ENCODE measurements at regions not wholly inside any gene's neighbourhood (a gene's known extent, or its start where the extent isn't known, plus 50 kb on each side); places are given as distances from the start of the nearest gene placed in this dataset.

GRCh38 chr6:156725712-156726111 is 51.5 kb upstream of the ARID1B start:
- DNase-seq (ENCODE audit: low read depth), result no peak

DNA sequence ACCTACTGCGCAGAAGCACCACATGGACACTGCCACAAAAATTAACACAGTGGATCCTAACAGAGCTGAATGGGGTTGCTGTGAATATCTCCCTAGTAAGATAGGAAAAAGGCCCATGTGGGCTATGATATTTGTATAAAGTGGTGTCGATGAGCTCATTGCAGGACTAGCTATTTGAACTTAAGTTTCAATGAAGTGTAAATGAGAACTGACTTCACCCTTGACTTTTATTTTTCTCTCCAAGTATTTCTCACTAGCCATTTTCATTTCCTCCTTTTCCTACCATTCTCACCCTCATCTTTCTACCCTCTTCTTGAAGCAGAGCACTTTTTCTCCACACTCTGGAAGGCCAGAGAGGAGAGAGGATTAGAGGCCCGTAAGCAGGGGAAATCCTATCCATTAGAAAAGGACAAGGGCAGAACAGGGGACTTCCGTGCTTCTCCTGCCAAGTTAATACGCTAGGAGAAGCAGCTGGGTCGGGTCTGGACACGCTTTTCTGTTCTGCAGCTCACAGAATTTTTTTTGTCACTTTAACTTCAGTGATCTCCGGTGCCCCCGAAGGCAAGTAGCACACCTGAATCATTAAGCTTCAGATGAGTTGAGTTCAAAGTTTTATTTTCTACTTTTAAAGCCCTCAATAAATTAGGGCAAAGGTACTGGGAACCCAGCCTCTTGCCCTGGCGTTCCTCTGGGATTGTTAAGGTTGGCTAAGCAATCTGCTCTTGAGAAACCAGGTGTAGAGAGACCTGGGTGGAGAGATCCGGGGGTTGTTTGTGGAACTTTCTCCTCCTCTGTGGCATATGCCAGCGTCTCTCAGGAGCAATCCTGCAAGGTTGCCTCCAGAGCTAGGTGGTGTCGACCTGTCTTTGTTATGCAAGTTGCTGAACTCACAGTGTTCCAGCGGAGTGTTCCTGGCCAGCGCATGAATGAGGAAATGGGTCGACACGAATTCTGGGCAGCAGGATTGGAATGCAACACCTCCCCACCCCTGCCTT is 56.2 kb upstream of the ARID1B start:
- DNase-seq (ENCODE audit: low read depth), result no peak

GRCh38 chr6:156719720-156720563 is 57.2 kb upstream of the ARID1B start:
- peak; percentile 67 for DNase-seq (ENCODE audit: low read depth)

- DNase-seq (ENCODE audit: low read depth), result no peak
These were observed 57.8 kb upstream of the ARID1B start for GRCh38 chr6:156719395-156719719.

- DNase-seq (ENCODE audit: low read depth), result no peak
These were observed 58.4 kb upstream of the ARID1B start for GRCh38 chr6:156718647-156719394.

DNA sequence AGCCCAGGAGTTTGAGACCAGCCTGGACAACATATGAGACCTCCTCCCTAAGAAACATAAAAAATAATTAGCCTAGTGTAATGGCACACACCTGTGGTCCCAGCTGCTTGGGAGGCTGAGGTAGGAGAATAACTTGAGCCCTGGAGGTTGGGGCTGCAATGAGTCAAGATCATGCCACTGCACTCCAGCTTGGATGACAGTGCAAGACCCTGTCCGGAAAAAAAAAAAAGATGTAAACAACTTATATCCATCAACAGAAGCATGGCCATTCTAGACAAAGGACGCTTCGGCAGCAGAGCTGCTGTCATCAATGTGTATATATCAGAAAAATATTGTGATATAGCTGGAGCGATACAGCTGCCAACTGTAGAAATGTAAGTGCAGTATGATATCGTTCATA is 59.6 kb upstream of the ARID1B start:
- DNase-seq (ENCODE audit: low read depth), result no peak

DNA sequence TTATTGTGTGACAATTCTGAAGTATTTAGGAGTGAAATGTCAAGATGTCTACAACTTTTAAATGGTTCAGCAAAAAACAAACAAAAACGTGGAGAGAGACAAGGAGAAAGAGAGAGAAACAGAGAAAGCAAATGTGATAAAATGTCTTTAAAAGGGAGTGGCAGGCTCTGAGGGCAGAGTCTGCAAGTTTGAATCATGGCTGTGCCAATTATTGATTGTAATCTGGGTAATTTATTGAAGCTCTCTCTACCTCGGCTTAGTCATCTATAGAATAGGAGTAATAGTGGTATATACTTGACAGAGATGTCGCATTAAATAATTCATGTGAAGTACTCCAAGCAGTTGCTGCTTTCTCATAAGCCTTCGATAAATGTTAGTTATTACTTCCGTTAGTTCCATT is 61.3 kb upstream of the ARID1B start:
- DNase-seq (ENCODE audit: low read depth), result no peak

GRCh38 chr6:156713548-156713947 is 63.6 kb upstream of the ARID1B start:
- DNase-seq (ENCODE audit: low read depth), result no peak

DNA sequence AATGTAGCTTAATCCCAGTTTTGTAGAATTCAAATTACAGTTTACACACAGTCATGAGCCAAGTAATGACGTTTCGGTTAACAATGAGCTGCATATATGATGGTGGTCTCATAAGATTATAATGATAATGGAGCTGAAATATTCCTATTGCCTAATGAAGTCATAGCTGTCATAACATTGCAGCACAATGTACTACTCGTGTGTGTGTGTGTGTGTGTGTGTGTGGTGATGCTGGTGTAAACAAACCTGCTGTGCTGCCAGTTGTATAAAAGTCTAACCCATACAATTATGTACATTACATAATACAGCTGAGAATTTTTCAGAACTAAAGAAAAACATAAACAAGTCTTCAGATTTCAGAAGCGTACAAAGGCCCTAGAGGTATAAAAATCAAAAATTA is 66.7 kb upstream of the ARID1B start:
- no peak for DNase-seq (ENCODE audit: low read depth)

DNA sequence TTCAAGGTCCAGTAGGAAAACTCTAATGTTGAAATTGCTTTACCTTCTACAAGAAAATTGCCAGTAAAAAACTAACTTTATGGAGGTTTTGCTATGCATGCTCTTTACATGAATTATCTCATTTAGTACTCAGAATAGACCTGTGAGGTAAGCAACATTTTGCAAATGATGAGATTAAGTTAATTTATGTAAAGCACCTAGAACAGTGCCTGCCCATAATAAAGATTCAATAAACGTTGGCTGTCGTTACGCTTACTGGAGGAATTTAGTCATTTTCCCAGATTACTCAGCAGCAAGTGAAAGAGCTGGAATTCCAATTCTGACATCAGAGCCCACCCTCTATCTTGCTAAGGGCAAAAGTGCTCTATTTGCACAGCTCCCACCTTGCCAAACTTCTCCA is 69.4 kb upstream of the ARID1B start:
- DNase-seq (ENCODE audit: low read depth), result no peak

- no peak for DNase-seq (ENCODE audit: low read depth)
These were observed 73.5 kb upstream of the ARID1B start for GRCh38 chr6:156703719-156704118.

GRCh38 chr6:156701966-156702365 is 75.2 kb upstream of the ARID1B start:
- DNase-seq (ENCODE audit: low read depth), result no peak

- no peak for DNase-seq (ENCODE audit: low read depth)
These were observed 76.6 kb upstream of the ARID1B start for GRCh38 chr6:156700440-156701057.

- no peak for DNase-seq (ENCODE audit: low read depth)
These were observed 77.2 kb upstream of the ARID1B start for GRCh38 chr6:156699935-156700334.

DNA sequence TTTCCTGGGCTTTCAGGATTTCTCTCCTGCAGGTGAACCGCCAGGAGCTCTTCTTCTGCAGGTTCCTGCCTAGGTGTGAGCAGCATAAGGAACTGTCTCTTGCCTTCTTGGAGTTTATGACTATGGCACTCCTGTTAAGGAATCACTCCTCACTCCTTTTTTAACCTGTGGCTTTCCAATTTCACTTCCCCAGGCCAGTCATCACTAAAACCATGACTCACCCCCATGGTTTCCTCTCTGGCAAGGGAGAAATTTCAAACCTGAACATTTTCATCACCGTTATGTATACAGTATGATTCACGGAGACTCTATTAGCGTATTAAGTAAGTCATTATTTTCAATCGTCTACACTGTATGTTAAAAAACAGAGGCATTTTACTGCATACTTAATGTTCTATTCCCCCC is 78.2 kb upstream of the ARID1B start:
- DNase-seq (ENCODE audit: low read depth), result no peak

GRCh38 chr6:156698239-156699016 is 78.8 kb upstream of the ARID1B start:
- DNase-seq (ENCODE audit: low read depth), result no peak

DNA sequence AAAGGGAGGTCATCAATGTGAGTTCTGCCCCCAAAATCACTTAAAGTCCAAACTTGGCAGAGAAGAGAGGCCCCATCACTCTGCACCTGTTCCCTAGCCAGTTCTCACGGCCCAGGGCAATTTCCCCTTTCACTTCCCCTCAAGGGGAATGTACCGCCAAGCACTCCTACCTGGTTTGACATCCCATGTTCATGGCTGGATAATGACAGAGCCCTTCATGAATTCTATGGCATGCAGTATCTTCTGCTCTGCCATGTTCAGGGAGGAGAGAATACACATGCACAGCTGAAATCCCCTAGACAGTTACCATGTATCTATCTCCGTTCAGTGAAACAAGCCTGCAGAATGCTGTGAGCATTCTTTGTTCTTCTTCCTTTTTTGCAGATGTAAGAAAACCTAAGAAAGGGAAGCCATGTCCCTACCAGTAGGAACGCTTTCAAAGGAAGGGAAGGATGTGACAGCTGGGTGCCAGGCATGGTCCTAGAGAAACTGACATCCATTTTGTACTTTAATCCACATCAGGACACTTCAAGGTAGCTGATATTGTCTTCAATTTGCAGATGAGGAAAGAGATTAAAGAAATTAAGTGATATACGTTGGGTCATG is 79.8 kb upstream of the ARID1B start:
- DNase-seq (ENCODE audit: low read depth), result no peak

GRCh38 chr6:156695742-156696141 is 81.4 kb upstream of the ARID1B start:
- DNase-seq (ENCODE audit: low read depth), result no peak

- DNase-seq (ENCODE audit: low read depth), result no peak
These were observed 82.5 kb upstream of the ARID1B start for GRCh38 chr6:156694679-156695078.

GRCh38 chr6:156691018-156691417 is 86.2 kb upstream of the ARID1B start:
- no peak for DNase-seq (ENCODE audit: low read depth)

DNA sequence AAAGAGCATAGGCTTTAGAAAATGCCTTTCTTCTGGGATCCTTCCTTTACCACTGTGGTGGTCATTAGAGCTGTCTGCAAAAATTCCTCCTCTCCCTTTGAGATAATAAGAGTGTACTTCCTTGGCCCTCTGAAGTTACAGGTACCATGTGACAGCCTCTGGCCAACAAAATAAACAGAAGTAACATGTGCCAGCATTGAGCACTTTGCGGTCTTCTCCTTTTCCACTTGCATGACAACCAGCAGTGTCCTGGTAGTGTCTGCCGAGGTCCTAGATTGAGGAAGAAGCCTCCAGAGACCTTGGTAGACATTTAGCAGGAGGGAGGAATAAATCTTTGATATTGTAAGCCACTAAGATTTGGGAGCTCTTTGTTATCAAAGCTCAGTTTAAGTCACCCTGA is 87.5 kb upstream of the ARID1B start:
- no peak for DNase-seq (ENCODE audit: low read depth)
